ENCODE measurements at regions not wholly inside any gene's neighbourhood (a gene's known extent, or its start where the extent isn't known, plus 50 kb on each side); places are given as distances from the start of the nearest gene placed in this dataset.
"Not testable (repeated sequence)": the region's sequence is repeated elsewhere in the genome, so short reads cannot be mapped to it uniquely, and the experiment has no call there.

GRCh38 chr2:16392647-16393499 lies 272.8 kb downstream of the CYRIA start:
- DNase-seq (ENCODE audit: low spot score), result peak; percentile 22

GRCh38 chr2:16391986-16392385 lies 273.6 kb downstream of the CYRIA start:
- DNase-seq (ENCODE audit: low spot score), result no peak

GRCh38 chr2:16390561-16390960 lies 275.1 kb downstream of the CYRIA start:
- no peak for DNase-seq (ENCODE audit: low spot score)

GRCh38 chr2:16389611-16390010 lies 276.0 kb downstream of the CYRIA start:
- no peak for DNase-seq (ENCODE audit: low spot score)

GRCh38 chr2:16388199-16388830 lies 277.3 kb downstream of the CYRIA start:
- not testable (repeated sequence) for DNase-seq (ENCODE audit: low spot score)

GRCh38 chr2:16387461-16387984 lies 278.1 kb downstream of the CYRIA start:
- no peak for DNase-seq (ENCODE audit: low spot score)

- no peak for DNase-seq (ENCODE audit: low spot score)
These were observed 279.2 kb downstream of the CYRIA start for GRCh38 chr2:16386431-16386830.

GRCh38 chr2:16386031-16386430 lies 279.6 kb downstream of the CYRIA start:
- no peak for DNase-seq (ENCODE audit: low spot score)

GRCh38 chr2:16385341-16385740 lies 280.3 kb downstream of the CYRIA start:
- DNase-seq (ENCODE audit: low spot score), result no peak

GRCh38 chr2:16383411-16383810 lies 282.2 kb downstream of the CYRIA start:
- no peak for DNase-seq (ENCODE audit: low spot score)

- no peak for DNase-seq (ENCODE audit: low spot score)
These were observed 283.2 kb downstream of the CYRIA start for GRCh38 chr2:16382451-16382850.

GRCh38 chr2:16381511-16381910 lies 284.1 kb downstream of the CYRIA start:
- DNase-seq (ENCODE audit: low spot score), result no peak

- DNase-seq (ENCODE audit: low spot score), result not testable (repeated sequence)
These were observed 285.7 kb downstream of the CYRIA start for GRCh38 chr2:16379901-16380300.

- DNase-seq (ENCODE audit: low spot score), result not testable (repeated sequence)
These were observed 286.6 kb downstream of the CYRIA start for GRCh38 chr2:16379061-16379460.

GRCh38 chr2:16378031-16378430 lies 287.6 kb downstream of the CYRIA start:
- DNase-seq (ENCODE audit: low spot score), result no peak

GRCh38 chr2:16375981-16376380 lies 289.7 kb downstream of the CYRIA start:
- no peak for DNase-seq (ENCODE audit: low spot score)

- DNase-seq (ENCODE audit: low spot score), result no peak
These were observed 290.3 kb downstream of the CYRIA start for GRCh38 chr2:16375351-16375750.

- no peak for DNase-seq (ENCODE audit: low spot score)
These were observed 291.0 kb downstream of the CYRIA start for GRCh38 chr2:16374671-16375070.

- no peak for DNase-seq (ENCODE audit: low spot score)
These were observed 292.3 kb downstream of the CYRIA start for GRCh38 chr2:16373341-16373740.

GRCh38 chr2:16371751-16372150 lies 293.9 kb downstream of the CYRIA start:
- no peak for DNase-seq (ENCODE audit: low spot score)

- DNase-seq (ENCODE audit: low spot score), result no peak
These were observed 296.7 kb downstream of the CYRIA start for GRCh38 chr2:16368951-16369350.

GRCh38 chr2:16368328-16368727 lies 297.3 kb downstream of the CYRIA start:
- DNase-seq (ENCODE audit: low spot score), result no peak

GRCh38 chr2:16365366-16365765 lies 300.3 kb downstream of the CYRIA start:
- DNase-seq (ENCODE audit: low spot score), result no peak
